ENCODE measurements at regions not wholly inside any gene's neighbourhood (a gene's known extent, or its start where the extent isn't known, plus 50 kb on each side); places are given as distances from the start of the nearest gene placed in this dataset.

DNA sequence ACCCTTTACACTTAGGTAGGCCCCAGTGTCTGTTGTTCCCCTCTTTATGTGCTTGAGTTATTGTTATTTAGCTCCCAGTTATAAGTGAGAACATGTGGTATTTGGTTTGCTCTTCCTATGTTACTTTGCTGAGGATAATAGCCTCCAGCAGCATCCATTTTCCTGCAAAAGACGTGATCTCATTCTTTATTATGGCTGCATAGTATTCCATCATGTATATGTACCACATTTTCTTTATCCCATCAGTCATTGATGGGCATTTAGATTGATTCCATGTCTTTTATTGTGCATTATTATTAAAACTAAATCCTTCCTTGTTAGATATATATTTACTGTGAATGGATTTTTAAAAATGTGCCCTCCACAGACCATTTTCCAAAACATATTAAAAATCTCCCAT lies 1137.3 kb upstream of the ADGRB3 start:
- TF ChIP-seq CTCF (IDR thresholded peaks at IDR 0.05) (no peak), ZFX (IDR thresholded peaks at IDR 0.05; ENCODE audit: borderline replicate concordance) (no peak)
